IPS-11a (cell line): ENCODE measurements at regions not wholly inside any gene's neighbourhood (a gene's known extent, or its start where the extent isn't known, plus 50 kb on each side); places are given as distances from the start of the nearest gene placed in this dataset.

Experiments
- H3K4me3 ChIP-seq: one replicate; pipeline ENCODE4 v1.5.1; 2013; ENCODE audit warnings: low read depth, low read length, control low read depth

DNA sequence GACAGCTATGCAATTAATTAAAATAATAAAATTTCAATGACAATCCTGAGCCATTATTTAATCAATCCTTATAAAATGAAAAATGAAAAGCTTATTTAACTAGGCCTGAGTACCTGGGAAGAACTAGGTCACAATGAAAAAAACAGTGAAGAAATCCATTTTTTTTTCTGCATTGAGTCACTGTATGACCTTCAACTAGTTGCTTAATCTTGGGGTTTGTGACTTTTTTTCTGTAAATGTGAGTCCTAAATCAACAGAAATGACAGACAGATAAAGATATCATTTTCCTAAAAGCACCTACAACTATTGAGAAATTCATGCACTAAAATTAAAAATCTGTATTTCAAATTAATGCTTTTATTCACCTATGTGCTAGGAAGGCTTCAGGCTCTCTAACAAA, 96.8 kb downstream of the TMEM26 start:
- H3K4me3 ChIP-seq: no peak overlapping the region

DNA sequence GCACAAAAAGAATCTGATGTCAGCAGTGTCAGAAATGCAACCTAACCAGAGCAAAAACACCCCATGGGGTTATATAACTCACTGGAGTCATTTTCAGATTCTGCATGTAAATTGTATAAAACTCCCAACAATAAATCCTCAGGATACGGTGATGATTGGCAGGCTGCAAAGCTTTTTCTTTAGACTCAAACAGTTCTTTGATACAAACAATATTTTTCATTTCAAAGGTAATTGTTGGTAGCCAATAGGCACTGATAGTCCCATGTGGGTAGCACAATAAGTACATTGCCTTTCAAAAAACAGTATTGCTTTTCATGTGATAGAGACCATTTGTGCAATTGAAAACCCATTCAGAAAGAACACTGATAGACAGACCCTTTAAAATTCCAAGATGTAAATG, 98.0 kb downstream of the TMEM26 start:
- H3K4me3 ChIP-seq: no peak overlapping the region

DNA sequence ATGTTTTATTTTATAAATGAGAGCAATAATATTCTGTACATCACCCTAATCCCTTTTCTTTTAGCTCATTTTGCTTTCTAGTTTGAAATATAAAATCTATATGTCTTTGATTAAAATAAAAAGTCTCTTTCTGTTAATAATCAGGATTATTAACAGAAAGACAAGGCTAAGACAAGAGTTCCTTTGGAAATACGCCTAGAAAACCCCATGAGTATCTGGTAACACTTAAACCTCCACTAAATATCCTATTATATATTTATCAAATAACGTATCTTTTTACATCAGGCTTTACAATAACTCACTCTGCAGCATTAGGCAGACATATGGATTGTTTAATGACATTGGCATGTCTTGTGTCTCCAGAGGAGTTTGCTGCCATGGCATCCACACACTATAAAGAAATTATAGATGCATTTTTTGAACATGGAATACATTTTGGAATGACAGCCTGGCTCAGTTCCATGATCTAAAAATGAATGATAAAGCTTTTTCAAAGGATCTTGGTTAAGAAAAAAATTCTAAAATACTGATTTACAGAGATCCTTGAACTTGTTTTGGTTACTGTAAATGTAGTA, 98.7 kb downstream of the TMEM26 start:
- H3K4me3 ChIP-seq: no peak overlapping the region

DNA sequence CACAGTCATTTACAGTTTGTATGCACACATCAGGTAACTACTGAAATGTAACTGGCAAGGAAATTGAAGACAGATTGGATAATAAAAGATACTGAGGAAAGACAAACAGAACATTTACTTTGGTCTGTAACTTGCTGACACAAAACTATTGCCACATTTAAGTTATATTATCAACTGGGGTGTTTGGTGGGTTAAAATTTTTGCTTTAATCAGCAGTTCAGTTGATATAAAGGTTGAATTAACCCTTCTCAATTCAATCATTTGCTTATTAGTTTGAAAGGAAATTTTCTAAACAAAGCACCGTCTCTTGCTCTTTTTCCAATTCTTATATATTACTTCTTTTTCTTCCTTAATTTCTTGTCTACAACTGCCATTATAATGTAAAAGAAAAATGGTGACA, 102.4 kb downstream of the TMEM26 start:
- no peak overlapping the region for H3K4me3 ChIP-seq

GRCh38 chr10:61350068-61350467, 103.1 kb downstream of the TMEM26 start:
- no peak overlapping the region for H3K4me3 ChIP-seq

DNA sequence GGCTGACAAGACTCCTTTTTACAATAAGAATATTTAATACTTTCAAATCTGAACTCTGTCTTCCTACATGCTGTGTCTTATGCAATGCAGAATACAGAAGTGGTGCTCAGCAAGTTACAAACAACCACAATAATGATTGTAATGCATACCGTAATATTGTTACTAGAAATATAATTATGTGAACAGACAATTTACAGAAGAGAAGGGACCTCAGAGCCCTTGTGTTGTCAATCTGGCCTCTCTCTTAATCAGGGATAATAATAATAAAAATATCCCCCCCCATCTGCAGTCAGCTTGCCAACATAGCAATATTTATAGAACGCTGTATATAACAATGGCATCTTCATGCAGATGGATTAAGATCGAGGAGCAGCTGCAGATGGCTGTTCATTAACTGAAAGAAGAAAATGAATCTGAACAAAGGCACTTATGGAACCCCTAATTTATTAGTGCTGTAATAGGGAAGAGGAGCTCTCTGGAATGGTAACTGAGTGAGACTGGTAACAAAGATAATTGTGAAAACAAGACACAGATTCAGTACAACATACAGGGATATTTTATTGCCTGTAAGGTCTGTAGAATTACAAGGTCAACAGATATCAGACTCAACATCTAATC, 106.3 kb downstream of the TMEM26 start:
- H3K4me3 ChIP-seq: no peak overlapping the region

DNA sequence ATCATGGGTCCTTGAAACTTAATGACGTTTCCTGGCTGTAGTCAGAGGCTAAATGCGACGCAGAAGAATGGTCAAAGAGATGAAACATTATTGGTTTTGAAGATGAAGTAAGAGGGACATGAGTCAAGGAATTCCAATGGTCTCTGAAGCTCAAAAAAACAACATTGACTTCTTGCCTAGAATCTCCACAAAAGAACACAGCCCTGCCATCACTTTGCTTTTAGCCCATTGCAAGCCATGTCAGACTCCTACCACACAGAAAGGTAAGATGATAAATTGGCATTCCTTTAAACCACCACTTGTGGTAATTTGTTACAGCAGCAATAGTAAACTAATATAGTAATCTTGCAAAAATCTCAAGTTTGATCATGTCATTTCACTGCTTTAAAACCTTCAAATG, 109.4 kb downstream of the TMEM26 start:
- no peak overlapping the region for H3K4me3 ChIP-seq

- H3K4me3 ChIP-seq: no peak overlapping the region
Observed at GRCh38 chr10:61342858-61343572, 110.2 kb downstream of the TMEM26 start.

GRCh38 chr10:61341008-61341407, 112.2 kb downstream of the TMEM26 start:
- H3K4me3 ChIP-seq: no peak overlapping the region

- H3K4me3 ChIP-seq: no peak overlapping the region
Observed at GRCh38 chr10:61338146-61338545, 115.0 kb downstream of the TMEM26 start.

- H3K4me3 ChIP-seq: no peak overlapping the region
Observed at GRCh38 chr10:61337741-61338140, 115.4 kb downstream of the TMEM26 start.

DNA sequence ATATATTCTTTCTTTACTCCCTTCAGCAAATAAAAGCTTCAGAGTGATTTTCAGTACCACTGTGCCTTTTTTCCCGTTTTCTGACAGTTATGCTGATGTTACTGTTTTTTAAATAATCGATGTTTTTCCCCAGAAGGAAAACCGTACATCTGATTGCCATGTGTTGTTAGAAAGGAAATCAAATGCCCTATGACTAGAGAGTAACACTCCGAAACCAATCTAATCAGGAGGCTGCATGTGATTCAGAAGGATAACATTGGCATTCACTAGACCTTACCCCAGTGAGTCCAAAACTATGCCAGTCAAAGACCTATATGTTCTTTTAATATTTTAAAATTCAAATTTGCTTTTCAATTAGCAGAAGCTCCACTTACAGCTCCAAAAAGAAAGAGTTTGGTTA, 116.3 kb downstream of the TMEM26 start:
- no peak overlapping the region for H3K4me3 ChIP-seq

DNA sequence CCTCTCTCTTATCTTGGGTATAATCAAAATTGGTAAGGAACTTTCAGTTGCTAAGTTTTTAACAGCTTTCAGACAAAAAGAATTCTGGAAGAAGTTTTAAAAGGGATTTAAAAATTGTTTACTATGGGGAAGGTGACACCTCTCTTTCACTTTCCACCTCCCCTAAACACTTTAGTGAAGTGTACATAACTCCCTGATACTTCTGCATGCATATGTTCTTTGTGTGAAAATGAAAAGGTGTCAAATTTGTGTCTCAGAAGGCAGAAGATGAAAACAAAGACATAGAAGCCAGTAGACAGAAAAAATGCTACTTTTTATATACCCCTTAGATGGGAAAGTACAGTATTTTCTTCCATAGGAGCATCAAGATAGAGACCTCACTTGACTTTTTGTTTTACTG, 117.8 kb downstream of the TMEM26 start:
- no peak overlapping the region for H3K4me3 ChIP-seq

DNA sequence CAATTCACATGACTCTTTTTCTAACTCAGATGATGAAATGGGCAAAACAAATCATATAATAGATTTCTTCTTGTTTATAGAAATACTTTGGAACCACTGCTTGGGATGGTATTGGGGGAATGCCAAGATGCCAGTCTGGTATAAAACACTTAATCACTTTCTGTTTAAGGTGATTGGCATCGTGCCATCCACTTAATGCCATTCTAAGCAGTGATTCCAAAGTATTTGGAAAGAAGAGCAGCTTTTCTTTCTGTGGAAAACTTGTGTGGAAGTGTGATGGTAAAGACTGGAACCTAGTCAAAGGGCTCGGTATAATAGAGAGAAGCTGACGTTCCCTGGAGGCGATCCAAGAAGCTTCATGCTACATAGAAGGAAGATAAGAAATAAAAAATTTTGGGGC, 120.6 kb downstream of the TMEM26 start:
- H3K4me3 ChIP-seq: no peak overlapping the region

- H3K4me3 ChIP-seq: no peak overlapping the region
Observed at GRCh38 chr10:61330669-61331068, 122.5 kb downstream of the TMEM26 start.

- H3K4me3 ChIP-seq: no peak overlapping the region
Observed at GRCh38 chr10:61329854-61330253, 123.3 kb downstream of the TMEM26 start.

DNA sequence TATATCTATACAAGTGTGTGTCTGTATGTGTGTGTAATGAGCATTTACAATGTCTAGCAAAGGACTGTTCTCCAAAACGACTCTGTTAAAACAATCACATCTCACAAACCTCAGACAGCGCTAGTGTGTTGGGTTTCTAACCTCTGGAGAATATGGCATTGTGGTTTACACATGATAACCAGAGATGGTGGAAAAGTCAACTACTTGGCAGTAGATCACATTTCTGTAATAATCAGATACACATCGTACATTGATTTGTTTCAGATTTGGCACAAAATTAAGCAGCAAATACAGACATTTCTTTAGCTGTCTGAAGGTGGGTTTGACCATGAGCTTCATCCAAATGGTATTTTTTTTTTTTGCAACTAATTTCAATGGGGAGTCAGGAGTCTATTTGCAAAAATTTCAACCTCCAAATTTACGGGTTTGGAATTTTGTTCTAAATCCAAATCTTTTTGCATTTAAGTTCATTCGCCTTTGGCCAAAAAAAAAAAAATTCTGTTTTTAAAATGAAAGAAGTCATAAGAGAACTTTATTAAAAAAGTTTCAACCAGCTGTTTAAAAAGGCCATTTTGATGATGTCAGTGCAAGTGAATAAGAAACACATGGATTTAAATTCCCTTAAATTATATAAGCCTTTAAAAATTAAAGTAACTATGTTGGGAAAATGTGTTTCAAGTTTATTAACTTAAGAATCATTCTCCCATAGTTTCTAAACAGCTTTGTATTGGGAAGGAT, 127.8 kb downstream of the TMEM26 start:
- no peak overlapping the region for H3K4me3 ChIP-seq

- no peak overlapping the region for H3K4me3 ChIP-seq
Observed at GRCh38 chr10:61323726-61324125, 129.5 kb downstream of the TMEM26 start.

GRCh38 chr10:61321041-61321857, 131.9 kb downstream of the TMEM26 start:
- H3K4me3 ChIP-seq: no peak overlapping the region

DNA sequence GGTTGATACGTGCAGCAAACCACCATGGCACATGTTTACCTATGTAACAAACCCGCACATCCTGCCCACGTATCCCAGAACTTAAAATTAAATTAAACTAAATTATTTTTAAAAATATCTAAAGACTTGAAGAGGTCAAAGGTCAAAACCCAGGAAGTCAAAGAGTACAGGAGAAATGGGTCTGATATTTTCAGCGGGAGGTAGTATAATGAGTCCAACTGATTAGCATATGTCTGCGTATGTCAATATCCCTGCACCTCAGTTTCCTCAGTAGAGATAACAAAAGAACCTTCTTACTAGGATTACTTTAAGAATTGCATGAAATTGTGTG, 133.0 kb downstream of the TMEM26 start:
- H3K4me3 ChIP-seq: no peak overlapping the region
